Left cardiac atrium (tissue), 4 donors: ENCODE measurements at regions not wholly inside any gene's neighbourhood (a gene's known extent, or its start where the extent isn't known, plus 50 kb on each side); places are given as distances from the start of the nearest gene placed in this dataset.

Experiments
- ATAC-seq, 2 donors: fragments of 200-7000 bp; cut with Tn5 transposase; one replicate each; pipeline ENCODE4 v1.9.1; 2020; ENCODE audit warnings: mild to moderate bottlenecking in 2 of 2, moderate library complexity in 2 of 2
- DNase-seq: peaks from one replicate; pipeline ENCODE4 v3.0.0-alpha.2; 2020
- intact Hi-C, 2 donors: fragments of 100-400 bp; cut with DNase I; formaldehyde crosslinking; loops; one replicate each; pipeline versions ENCODE4 v1.14.1 to v1.15.1; 2022 to 2023
- donor health status: DM: no; HTN: yes; CAD: no.
- donor health status: DM: no; HTN: yes; CAD: no; lungs with severe emphysema.
- donor health status: DM: yes; HTN: yes; CAD: no.
- donor health status: Dilated cardiomyopathy.

- no peak for ATAC-seq
- no peak for DNase-seq
Observed at GRCh38 chr6:91509711-91510110, 922.8 kb upstream of the MAP3K7 start.

DNA sequence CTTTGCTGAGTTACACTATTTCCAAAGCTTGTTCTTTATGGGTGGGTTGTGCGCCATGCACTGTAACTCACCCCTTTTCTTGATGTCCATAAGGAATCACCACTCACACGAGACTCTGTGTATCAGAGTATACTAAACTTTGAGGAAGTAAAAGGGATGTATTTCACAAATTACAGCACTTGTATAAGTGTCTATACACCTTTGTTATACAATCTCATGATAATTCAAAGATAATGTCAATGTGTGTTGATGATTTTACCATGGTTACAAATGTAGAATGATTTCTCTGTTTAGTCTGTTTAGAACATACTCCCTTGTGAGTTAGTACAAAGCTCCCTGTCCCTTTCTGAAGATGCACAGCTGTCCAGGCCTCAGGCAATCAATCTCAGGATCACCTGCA, 922.2 kb upstream of the MAP3K7 start:
- intact Hi-C loops: no loop called here
- no peak for DNase-seq
- no peak for ATAC-seq

More at GRCh38 chr6:91509711-91510110, 922.8 kb upstream of the MAP3K7 start:
- intact Hi-C loops: no loop called here

GRCh38 chr6:91506509-91506908, 919.6 kb upstream of the MAP3K7 start:
- DNase-seq (no peak), ATAC-seq (no peak)
- intact Hi-C loops: no loop called here

DNA sequence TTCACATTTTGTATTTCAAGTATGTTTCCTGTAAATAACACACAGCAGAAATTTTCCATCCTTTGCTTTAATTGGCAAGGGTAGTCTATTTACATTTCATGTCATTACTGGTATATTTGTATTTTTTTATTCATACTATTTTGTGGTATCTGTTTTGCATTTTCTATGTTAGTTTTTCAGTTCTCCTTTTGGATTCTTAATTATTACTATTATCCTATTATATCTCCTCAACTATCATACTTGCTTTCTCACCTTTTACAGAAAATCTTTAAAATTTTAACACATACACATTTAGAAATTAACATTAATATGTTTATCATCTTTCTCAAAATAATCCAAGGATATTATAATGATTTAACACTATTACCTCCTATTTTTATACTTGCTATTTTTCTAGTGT, 918.3 kb upstream of the MAP3K7 start:
- ATAC-seq: no peak
- intact Hi-C loops: no loop called here
- DNase-seq: no peak

GRCh38 chr6:91501930-91502329, 915.1 kb upstream of the MAP3K7 start:
- intact Hi-C loops: no loop called here
- ATAC-seq: no peak
- DNase-seq: no peak

- DNase-seq (no peak), ATAC-seq (no peak)
- intact Hi-C loops: no loop called here
Observed at GRCh38 chr6:91500689-91501303, 913.9 kb upstream of the MAP3K7 start.

GRCh38 chr6:91498576-91498975, 911.7 kb upstream of the MAP3K7 start:
- intact Hi-C loops: no loop called here
- DNase-seq: no peak
- no peak for ATAC-seq

DNA sequence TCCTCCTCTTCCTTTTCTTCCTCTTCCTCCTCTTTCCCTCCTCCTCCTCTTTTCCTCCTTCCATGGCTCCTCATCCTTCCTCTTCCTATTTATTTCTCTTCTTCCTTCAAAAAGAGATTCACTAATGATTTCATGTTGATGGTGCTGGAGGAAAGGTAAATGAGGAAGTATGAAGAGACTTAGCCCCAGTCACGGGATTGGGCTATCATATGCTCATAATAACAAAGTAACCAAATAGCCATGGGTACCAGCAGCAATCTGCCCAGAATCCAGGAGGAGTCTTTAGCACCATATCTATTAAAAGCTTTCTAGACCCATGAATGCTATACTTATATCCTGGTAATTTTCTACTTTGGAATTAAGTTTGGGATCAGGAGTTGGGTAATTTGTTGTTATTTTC, 910.9 kb upstream of the MAP3K7 start:
- intact Hi-C loops: no loop called here
- no peak for DNase-seq
- no peak for ATAC-seq

DNA sequence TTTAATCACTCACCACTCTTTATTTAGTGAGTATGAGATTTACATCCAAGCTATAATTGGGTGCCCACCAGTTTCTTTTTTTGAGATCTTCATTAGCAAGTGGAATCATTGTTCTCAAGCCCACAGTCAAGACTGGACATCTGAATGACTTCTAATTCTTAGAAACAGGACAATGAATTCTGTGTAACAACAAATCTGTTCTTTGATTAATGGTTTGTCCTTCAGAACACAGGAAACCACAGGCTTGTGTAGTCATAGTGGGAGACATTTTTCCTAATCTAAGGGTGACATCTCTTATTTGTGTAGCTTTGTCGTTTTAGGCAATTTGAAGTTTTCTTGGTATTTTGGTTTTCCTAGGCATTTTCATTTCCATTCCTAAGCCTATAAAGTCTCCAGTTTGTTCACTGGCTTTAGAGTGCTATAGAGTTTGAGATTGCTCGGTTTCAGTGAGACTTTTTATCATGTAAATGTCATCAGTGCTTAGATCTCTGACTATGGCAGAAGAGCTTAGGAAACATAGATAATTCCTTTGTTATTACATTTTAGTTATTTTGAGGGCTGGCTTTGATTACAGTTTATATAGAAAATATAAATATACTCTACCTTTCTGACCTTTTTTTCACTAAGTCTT, 903.9 kb upstream of the MAP3K7 start:
- no peak for DNase-seq
- intact Hi-C loops: no loop called here
- no peak for ATAC-seq

DNA sequence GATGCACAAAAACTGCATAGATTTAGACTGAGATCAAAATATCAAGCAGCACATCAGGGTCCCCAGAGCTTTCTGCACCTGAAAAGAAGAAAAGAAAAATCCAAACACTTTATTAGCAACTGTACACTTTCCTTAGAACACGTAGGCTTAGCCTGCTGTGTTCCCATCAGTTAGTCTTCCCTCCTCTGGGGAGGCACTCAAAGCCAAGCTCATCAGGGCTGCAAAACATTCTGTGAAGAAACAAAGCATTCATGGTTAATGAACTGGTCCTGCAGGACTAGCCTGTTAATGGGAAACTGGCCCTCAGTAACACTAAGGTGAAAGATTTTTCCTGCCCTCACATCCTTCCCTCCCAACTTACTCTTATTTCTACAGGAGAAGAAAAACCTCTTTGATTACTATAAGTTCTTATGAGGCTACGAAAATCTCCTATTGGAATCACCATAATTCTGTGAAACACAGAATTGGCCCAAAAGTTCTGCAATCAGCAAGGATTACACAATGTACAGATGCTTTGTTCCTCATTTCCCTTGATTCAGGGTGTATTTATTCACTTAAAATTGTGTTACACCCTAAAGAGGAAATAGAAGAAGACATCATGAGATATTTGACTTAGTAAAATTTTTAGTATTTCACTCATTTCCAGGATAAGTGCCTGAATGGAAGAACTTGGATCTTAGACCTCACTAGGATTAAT, 901.0 kb upstream of the MAP3K7 start:
- ATAC-seq: no peak
- intact Hi-C loops: no loop called here
- no peak for DNase-seq

DNA sequence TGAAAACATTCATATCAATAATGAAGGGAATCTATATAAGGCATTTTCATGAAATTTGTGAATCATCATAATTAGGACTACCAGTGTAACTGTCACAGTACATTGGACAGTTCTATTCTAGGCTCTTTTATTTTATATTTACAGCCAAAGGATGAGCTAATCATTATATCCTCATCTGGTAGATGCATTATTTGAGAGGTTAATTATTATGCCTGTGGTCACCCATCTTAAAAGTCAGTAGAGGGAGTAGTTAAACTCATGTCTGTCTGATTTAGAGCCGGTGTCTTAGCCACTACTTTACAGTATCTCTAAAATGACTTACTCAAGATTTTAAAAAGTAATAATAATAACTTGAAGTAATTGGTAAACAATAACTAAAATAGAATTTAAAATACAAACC, 899.3 kb upstream of the MAP3K7 start:
- ATAC-seq (no peak), DNase-seq (no peak)
- intact Hi-C loops: no loop called here

GRCh38 chr6:91485047-91485446, 898.2 kb upstream of the MAP3K7 start:
- ATAC-seq (no peak), DNase-seq (no peak)
- intact Hi-C loops: no loop called here

DNA sequence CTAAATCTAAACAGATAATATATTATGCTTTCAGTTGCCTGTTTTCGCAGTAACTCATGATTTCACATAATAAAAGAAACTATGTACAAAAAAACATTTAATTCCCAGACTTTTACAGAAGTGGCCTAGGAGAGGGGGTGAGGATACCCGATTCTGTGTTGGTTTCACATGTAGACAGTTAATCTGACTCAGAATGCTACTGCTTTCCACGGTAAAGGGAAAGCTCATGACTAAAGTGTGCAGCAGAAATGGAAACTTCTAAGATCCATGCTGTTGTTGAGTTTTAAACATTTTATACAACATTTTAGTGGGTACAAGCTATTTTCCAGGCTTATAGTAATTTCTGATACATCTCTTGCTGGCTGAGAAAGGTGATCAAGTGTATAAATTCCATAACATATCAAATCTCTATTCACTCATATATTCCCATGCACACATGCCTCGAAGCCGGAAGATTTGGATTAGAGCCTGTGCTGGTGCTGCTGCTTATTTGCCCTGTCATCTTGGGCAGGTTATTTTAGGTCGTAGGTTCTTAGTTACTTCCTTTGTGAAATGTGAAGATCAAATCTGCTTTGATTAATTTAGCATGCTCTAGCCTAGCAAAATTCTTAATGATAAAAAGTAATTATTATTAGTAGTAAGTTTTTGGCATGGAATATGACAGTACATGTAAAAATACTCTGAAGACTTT, 896.7 kb upstream of the MAP3K7 start:
- no peak for ATAC-seq
- intact Hi-C loops: no loop called here
- no peak for DNase-seq

DNA sequence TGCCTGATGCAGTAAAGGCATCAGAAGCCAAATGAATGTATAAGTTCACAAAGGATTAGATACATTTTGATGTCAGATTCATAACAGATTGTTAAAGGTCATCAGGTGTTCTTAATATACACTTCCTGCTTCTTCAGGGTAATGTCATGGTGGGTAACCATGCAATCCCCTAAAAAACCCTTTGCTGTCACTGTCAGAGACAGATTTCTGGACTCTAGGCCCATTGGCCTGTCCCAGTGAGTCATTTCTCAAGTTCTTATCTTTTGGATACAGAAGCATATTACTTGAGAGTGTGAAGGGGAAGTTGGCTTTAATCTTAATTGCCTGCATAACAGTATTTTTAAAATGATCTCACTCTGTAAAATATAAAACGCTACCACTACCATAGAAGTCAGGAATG, 895.6 kb upstream of the MAP3K7 start:
- intact Hi-C loops: no loop called here
- ATAC-seq (peak; percentile 47 to 56), DNase-seq (no peak)

GRCh38 chr6:91480402-91480801, 893.5 kb upstream of the MAP3K7 start:
- ATAC-seq: no peak
- intact Hi-C loops: no loop called here
- no peak for DNase-seq

- intact Hi-C loops: no loop called here
- DNase-seq: no peak
- no peak for ATAC-seq
Observed at GRCh38 chr6:91477688-91478087, 890.8 kb upstream of the MAP3K7 start.

DNA sequence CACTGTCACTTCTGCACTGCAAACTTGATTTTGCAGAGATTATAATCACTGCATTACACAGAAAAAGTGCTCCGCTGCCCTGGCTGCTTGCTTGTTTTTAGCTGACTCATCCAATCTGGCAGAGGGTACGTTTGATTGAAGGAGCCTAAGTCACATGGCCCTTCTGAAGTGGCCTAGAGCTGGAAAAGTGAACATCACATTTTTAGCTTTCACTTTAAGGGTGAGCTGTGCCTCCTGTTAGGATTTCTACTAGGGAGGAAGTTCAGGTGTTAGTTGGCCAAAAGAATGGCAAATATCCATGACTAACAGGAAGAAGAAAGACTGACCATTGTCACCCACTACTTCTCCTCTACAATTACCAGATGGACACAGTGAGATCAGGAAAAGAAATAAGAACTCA, 889.1 kb upstream of the MAP3K7 start:
- DNase-seq (no peak), ATAC-seq (peak in 1 of 2 donors; percentile 52)
- intact Hi-C loops: no loop called here

DNA sequence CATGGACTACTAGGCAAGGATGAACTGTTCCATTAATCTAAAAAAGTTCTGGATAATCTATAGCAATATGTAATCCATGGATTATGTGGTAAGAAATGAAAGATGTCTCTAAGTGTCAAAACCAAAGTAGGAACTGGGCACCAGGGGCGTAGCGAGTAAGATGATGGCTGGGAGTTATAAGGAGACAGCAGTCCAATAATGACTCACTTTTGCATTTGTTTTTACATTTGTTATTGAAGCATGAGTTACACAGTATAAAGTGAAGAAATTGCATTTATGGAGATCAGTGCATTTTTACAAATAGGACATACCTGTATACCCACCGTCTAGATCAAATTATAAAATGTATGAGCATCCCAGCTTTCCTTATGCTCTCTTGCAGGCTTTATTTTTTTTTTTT, 878.5 kb upstream of the MAP3K7 start:
- no peak for ATAC-seq
- DNase-seq: no peak
- intact Hi-C loops: no loop called here

DNA sequence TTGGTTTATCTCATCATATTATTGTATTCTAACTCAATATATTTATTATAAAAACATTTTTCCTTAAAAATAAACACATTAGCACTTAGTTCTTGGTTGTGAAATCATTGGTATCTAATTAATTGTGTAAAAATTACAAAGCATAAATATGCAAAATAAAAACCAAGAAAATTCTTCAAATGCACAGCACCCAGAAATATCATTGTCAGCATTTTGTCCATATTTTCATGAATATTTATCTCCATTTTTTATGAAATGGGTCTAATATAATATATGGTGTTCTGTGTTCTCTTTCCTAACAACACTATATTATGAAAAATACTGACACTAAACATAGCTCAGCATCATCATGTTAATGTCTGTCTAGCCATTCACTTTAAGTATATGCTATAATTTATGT, 877.8 kb upstream of the MAP3K7 start:
- no peak for DNase-seq
- intact Hi-C loops: no loop called here
- no peak for ATAC-seq

GRCh38 chr6:91464201-91464600, 877.3 kb upstream of the MAP3K7 start:
- intact Hi-C loops: no loop called here
- DNase-seq (no peak), ATAC-seq (no peak)
